PFSK-1 (cell line): ENCODE measurements at regions not wholly inside any gene's neighbourhood (a gene's known extent, or its start where the extent isn't known, plus 50 kb on each side); places are given as distances from the start of the nearest gene placed in this dataset.

Source experiments
- REST ChIP-seq, 2 experiments: IDR thresholded peaks; 2 replicates each; pipeline versions ENCODE4 v1.6.1 to v1.8.0; 2011 to 2012; ENCODE audit warnings: low read depth in 2 of 2, low read length in 2 of 2, control low read depth in 1 of 2, inconsistent platforms in 1 of 2, mild to moderate bottlenecking in 1 of 2, moderate library complexity in 1 of 2; ENCODE audit not compliant: insufficient read depth in 1 of 2
- SIN3A ChIP-seq: IDR thresholded peaks from 2 replicates; pipeline ENCODE4 v1.6.1; 2012; ENCODE audit warnings: mild to moderate bottlenecking, low read length, moderate library complexity, borderline replicate concordance; ENCODE audit not compliant: insufficient read depth

GRCh38 chr4:141413366-141413765, 192.7 kb downstream of the ZNF330 start:
- TF ChIP-seq REST (IDR thresholded peaks at IDR 0.05; ENCODE audit: insufficient read depth in 1 of 2, low read depth in 2 of 2, low read length in 2 of 2) (no peak), SIN3A (no peak)
